ENCODE measurements at regions not wholly inside any gene's neighbourhood (a gene's known extent, or its start where the extent isn't known, plus 50 kb on each side); places are given as distances from the start of the nearest gene placed in this dataset.
"Not testable (repeated sequence)": the region's sequence is repeated elsewhere in the genome, so short reads cannot be mapped to it uniquely, and the experiment has no call there.

GRCh38 chrX:115732530-115732929 is 171.6 kb downstream of the PLS3 start:
- H3K9me3 ChIP-seq; H3K4me3 Mint-ChIP-seq (ENCODE audit: unreplicated experiment); CTCF ChIA-PET; BruUV-seq (replicated peaks); H3K36me3 ChIP-seq (ENCODE audit: control insufficient read depth, insufficient read depth, low read length); H3K9me3 Mint-ChIP-seq (ENCODE audit: unreplicated experiment); H3K4me1 ChIP-seq; H3K36me3 Mint-ChIP-seq (ENCODE audit: insufficient read depth, unreplicated experiment); H3K4me1 Mint-ChIP-seq (ENCODE audit: low read depth, unreplicated experiment); DNase-seq; POLR2A ChIA-PET; H3K27ac Mint-ChIP-seq (ENCODE audit: unreplicated experiment); H3K4me3 ChIP-seq (ENCODE audit: low read depth, low read length); H3K27me3 Mint-ChIP-seq (ENCODE audit: insufficient read depth, unreplicated experiment); intact Hi-C loops (cut with micrococcal nuclease; ENCODE audit: unreplicated experiment); H3K27me3 ChIP-seq (replicated peaks; ENCODE audit: control insufficient read depth, insufficient read depth, low read length): not testable (repeated sequence)

- H3K4me1 ChIP-seq; H3K4me3 ChIP-seq (ENCODE audit: low read depth, low read length); H3K36me3 Mint-ChIP-seq (ENCODE audit: insufficient read depth, unreplicated experiment); H3K27me3 Mint-ChIP-seq (ENCODE audit: insufficient read depth, unreplicated experiment); H3K4me1 Mint-ChIP-seq (ENCODE audit: low read depth, unreplicated experiment); H3K27ac Mint-ChIP-seq (ENCODE audit: unreplicated experiment); POLR2A ChIA-PET; H3K9me3 ChIP-seq; H3K9me3 Mint-ChIP-seq (ENCODE audit: unreplicated experiment); DNase-seq; BruUV-seq (replicated peaks); H3K27me3 ChIP-seq (replicated peaks; ENCODE audit: control insufficient read depth, insufficient read depth, low read length); CTCF ChIA-PET; H3K4me3 Mint-ChIP-seq (ENCODE audit: unreplicated experiment); intact Hi-C loops (cut with micrococcal nuclease; ENCODE audit: unreplicated experiment); H3K36me3 ChIP-seq (ENCODE audit: control insufficient read depth, insufficient read depth, low read length): not testable (repeated sequence)
These were observed 174.3 kb downstream of the PLS3 start for GRCh38 chrX:115735269-115735668.
